GM12878 (cell line): ENCODE measurements at regions not wholly inside any gene's neighbourhood (a gene's known extent, or its start where the extent isn't known, plus 50 kb on each side); places are given as distances from the start of the nearest gene placed in this dataset.

Source experiments
- ATAC-seq: fragments of 200-7000 bp; cut with Tn5 transposase; 3 replicates; pipeline ENCODE4 v1.9.1; 2020; ENCODE audit warnings: mild to moderate bottlenecking, moderate library complexity
- BruUV-seq: library from RNA; stranded (reverse); fragments of 400-500 nt; replicated peaks from 2 replicates; lab custom pipeline; 2021; lab: Mats Ljungman, UMichigan
- CTCF ChIA-PET: fragments of 300-600 bp; sonication (Branson Sonifier 250); formaldehyde crosslinking; extraction: SDS; loops from one replicate; lab custom pipeline; 2021; ENCODE audit warnings: inconsistent platforms; lab: Yijun Ruan, JAX
- POLR2A ChIA-PET: fragments of 350-600 bp; formaldehyde crosslinking; extraction: SDS; loops from one replicate; lab custom pipeline; 2021; ENCODE audit warnings: inconsistent platforms; lab: Charles Lee
- RAD21 ChIA-PET: fragments of 300-600 bp; sonication (Branson Sonifier 250); formaldehyde crosslinking; loops from one replicate; lab custom pipeline; 2023; ENCODE audit warnings: antibody characterized with exemption; ENCODE audit not compliant: unreplicated experiment; lab: Charles Lee
- SMC1A ChIA-PET: fragments of 300-600 bp; sonication (Branson Sonifier 250); formaldehyde crosslinking; loops from one replicate; lab custom pipeline; 2023; ENCODE audit not compliant: unreplicated experiment, uncharacterized antibody; lab: Charles Lee
- DNase-seq: peaks from one replicate; pipeline ENCODE4 v3.0.0-alpha.2; 2011; ENCODE audit warnings: low read depth, low spot score
- FAIRE-seq: peaks from 3 replicates; lab custom pipeline; 2011; peaks lifted over from hg19 to GRCh38; lab: Jason Lieb, UNC
- H2AFZ ChIP-seq: 2 replicates; pipeline ENCODE4 v1.6.0; 2011; ENCODE audit warnings: low read depth, low read length, control low read depth; ENCODE audit not compliant: control insufficient read depth
- H3K27ac ChIP-seq: 2 replicates; pipeline ENCODE4 v1.5.1; 2011; ENCODE audit warnings: control low read depth; ENCODE audit not compliant: control insufficient read depth, insufficient read depth
- H3K27me3 ChIP-seq, 2 experiments: replicated peaks in 1 of 2; 2 replicates each; pipeline versions ENCODE4 v1.6.0 to v1.6.1; 2011; ENCODE audit warnings: low read length in 1 of 2; ENCODE audit not compliant: control insufficient read depth in 2 of 2, insufficient read depth in 2 of 2
- H3K36me3 ChIP-seq, 2 experiments: 2 replicates each; pipeline ENCODE4 v1.5.1; 2011; ENCODE audit warnings: low read length in 1 of 2; ENCODE audit not compliant: control insufficient read depth in 2 of 2, insufficient read depth in 2 of 2
- H3K4me1 ChIP-seq: 2 replicates; pipeline ENCODE4 v1.6.1; 2011; ENCODE audit warnings: mild to moderate bottlenecking, low read length, moderate library complexity, mixed read lengths; ENCODE audit not compliant: control insufficient read depth, insufficient read depth
- H3K4me2 ChIP-seq: 2 replicates; pipeline ENCODE4 v1.6.0; 2011; ENCODE audit warnings: control low read depth; ENCODE audit not compliant: control insufficient read depth, insufficient read depth
- H3K4me3 ChIP-seq: fragments of 200-600 bp; sonication (generic); 2 replicates; pipeline ENCODE4 v1.5.1; 2016
- H3K79me2 ChIP-seq: 2 replicates; pipeline ENCODE4 v1.6.0; 2011; ENCODE audit warnings: low read length; ENCODE audit not compliant: control insufficient read depth, insufficient read depth
- H3K9ac ChIP-seq: 2 replicates; pipeline ENCODE4 v1.8.0; 2011; ENCODE audit warnings: low read length, control low read depth, mixed read lengths; ENCODE audit not compliant: control insufficient read depth, insufficient read depth
- H3K9me3 ChIP-seq: replicated peaks from 3 replicates; pipeline ENCODE4 v1.5.1; 2011; ENCODE audit warnings: mild to moderate bottlenecking, low read length; ENCODE audit not compliant: control insufficient read depth, insufficient read depth
- H4K20me1 ChIP-seq: 2 replicates; pipeline ENCODE4 v1.6.0; 2011; ENCODE audit not compliant: control insufficient read depth, insufficient read depth
- NR2F1 ChIP-seq: fragments of 450-650 bp; conservative IDR thresholded peaks from 2 replicates; pipeline ENCODE4 v1.6.1; 2017; ENCODE audit warnings: mild to moderate bottlenecking
- SIX5 ChIP-seq: IDR thresholded peaks from 2 replicates; pipeline ENCODE4 v1.6.1; 2011; ENCODE audit warnings: mild to moderate bottlenecking, low read depth, low read length, moderate library complexity; ENCODE audit not compliant: severe bottlenecking
- SREBF2 ChIP-seq: IDR thresholded peaks from 2 replicates; pipeline ENCODE4 v1.6.1; 2012; ENCODE audit warnings: mild to moderate bottlenecking, low read length
- TBL1XR1 ChIP-seq: IDR thresholded peaks from 2 replicates; pipeline ENCODE4 v1.6.1; 2012; ENCODE audit warnings: low read depth, low read length, improper control_type of control experiment
- USF1 ChIP-seq: IDR thresholded peaks from 2 replicates; pipeline ENCODE4 v1.6.1; 2011; ENCODE audit warnings: borderline replicate concordance, low read depth, mild to moderate bottlenecking, moderate library complexity, mixed read lengths, low read length; ENCODE audit not compliant: insufficient read depth; ENCODE audit errors: extremely low read length
- WGBS: methylation state at CpG from one replicate; pipeline ENCODE4 v1.1.6; 2016; ENCODE audit warnings: low lambda C conversion rate; ENCODE audit not compliant: insufficient replicate concordance, insufficient coverage; ENCODE audit errors: missing lambda C conversion rate; 5-methylcytosine and 5-hydroxymethylcytosine counted together
- in situ Hi-C: fragments of 300-500 bp; cut with MboI; formaldehyde crosslinking; loops from 9 replicates; pipeline ENCODE4 v1.14.3; 2018; ENCODE audit warnings: mixed read lengths
- intact Hi-C: fragments of 100-400 bp; cut with micrococcal nuclease; formaldehyde crosslinking; loops from one replicate; pipeline ENCODE4 v1.14.2; 2022; ENCODE audit not compliant: unreplicated experiment
- TF ChIP-seq, protein P1 (sequence below): IDR thresholded peaks from 2 replicates; pipeline ENCODE4 v1.6.1; 2011; ENCODE audit warnings: low read depth, mild to moderate bottlenecking, low read length, moderate library complexity, borderline replicate concordance; ENCODE audit errors: extremely low read depth
- TF ChIP-seq, protein P2 (sequence below): fragments of 450-650 bp; IDR thresholded peaks from 2 replicates; pipeline ENCODE4 v1.6.1; 2018; ENCODE audit warnings: mild to moderate bottlenecking, low read depth, moderate library complexity; ENCODE audit not compliant: partially characterized antibody
- TF ChIP-seq, protein P3 (sequence below): fragments of 450-650 bp; IDR thresholded peaks from 2 replicates; pipeline ENCODE4 v1.6.1; 2017; ENCODE audit warnings: mild to moderate bottlenecking, moderate library complexity

DNA sequence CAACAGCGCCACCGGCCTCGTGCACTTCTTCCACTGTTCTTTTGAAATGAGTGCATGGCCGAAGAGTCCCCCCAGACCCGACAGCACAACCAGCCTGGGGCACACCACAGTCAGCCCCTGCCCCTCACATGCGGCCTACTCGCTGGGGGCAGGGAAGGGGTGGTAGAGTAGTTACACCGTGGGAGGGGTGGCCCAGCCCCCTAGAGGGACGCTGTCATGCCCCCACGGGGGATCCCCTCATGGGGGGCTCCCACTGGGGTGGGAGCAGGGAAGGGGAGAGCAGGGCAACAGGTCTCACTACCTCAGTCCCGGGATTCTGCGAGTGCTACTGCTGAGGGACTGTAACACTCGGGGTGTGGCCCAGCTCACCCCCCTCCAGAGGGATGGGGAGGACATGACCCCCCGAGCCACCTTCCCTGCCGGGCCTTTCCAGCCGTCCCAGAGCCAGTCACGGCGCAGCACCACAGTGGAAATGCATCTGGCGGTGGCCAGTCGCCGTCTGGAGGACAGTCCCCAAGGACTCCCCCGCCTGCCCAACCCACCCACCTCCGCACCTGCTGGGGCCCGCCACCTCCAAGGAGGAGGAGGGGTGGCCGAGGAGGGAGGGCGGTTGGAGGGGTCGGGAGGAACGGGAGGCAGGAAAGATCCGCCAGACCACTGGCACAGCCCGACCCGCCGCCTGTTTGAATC, 84.6 kb upstream of the ZNF254 start:
- H3K9me3 ChIP-seq: no peaks in the 10 kb centered on the region; the same call in 2 of the 3 replicates
- no peak overlapping the region for H3K4me3 ChIP-seq
- SMC1A ChIA-PET: no interaction called here
- intact Hi-C loops: no loop called here
- H3K4me2 ChIP-seq: no peak overlapping the region
- in situ Hi-C loops: no loop called here
- ATAC-seq: no peak
- no peaks in the 10 kb centered on the region for H3K4me1 ChIP-seq
- H3K9ac ChIP-seq: no peak overlapping the region
- TF ChIP-seq, protein P1, sequence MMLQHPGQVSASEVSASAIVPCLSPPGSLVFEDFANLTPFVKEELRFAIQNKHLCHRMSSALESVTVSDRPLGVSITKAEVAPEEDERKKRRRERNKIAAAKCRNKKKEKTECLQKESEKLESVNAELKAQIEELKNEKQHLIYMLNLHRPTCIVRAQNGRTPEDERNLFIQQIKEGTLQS: no peak
- TF ChIP-seq, all 136 proteins: peak for 0
- CTCF ChIA-PET: no interaction called here
- DNase-seq: no peak
- no peaks in the 10 kb centered on the region for H4K20me1 ChIP-seq
- H3K36me3 ChIP-seq: no peaks in the 10 kb centered on the region
- 53% methylated on average over 16 of the region's 32 CpGs for WGBS
- BruUV-seq: no TSS peak
- H2AFZ ChIP-seq: no peak overlapping the region
- no peaks in the 10 kb centered on the region for H3K79me2 ChIP-seq
- POLR2A ChIA-PET: no interaction called here
- H3K27ac ChIP-seq: no peak overlapping the region
- H3K27me3 ChIP-seq: no peaks in the 10 kb centered on the region
- no peak for FAIRE-seq
- RAD21 ChIA-PET: no interaction called here

GRCh38 chr19:24003537-24003936, 83.5 kb upstream of the ZNF254 start:
- H3K36me3 ChIP-seq: no peaks in the 10 kb centered on the region
- ChIA-PET CTCF (no interaction called here), POLR2A (no interaction called here), SMC1A (no interaction called here)
- BruUV-seq: no TSS peak
- intact Hi-C loops (no loop called here), in situ Hi-C loops (no loop called here)
- no peaks in the 10 kb centered on the region; the same call in 2 of the 3 replicates for H3K9me3 ChIP-seq
- 82% methylated on average over 14 of the region's 19 CpGs for WGBS
- no peaks in the 10 kb centered on the region for H3K4me1 ChIP-seq
- no peak for FAIRE-seq
- no peaks in the 10 kb centered on the region for H3K27me3 ChIP-seq
- no peaks in the 10 kb centered on the region for H4K20me1 ChIP-seq
- H3K9ac ChIP-seq: no peak overlapping the region
- no peak overlapping the region for H3K27ac ChIP-seq
- H3K79me2 ChIP-seq: no peaks in the 10 kb centered on the region
- no peak overlapping the region for H2AFZ ChIP-seq
- no peak for ATAC-seq
- DNase-seq: no peak
- H3K4me3 ChIP-seq: no peak overlapping the region
- TF ChIP-seq, protein P2, sequence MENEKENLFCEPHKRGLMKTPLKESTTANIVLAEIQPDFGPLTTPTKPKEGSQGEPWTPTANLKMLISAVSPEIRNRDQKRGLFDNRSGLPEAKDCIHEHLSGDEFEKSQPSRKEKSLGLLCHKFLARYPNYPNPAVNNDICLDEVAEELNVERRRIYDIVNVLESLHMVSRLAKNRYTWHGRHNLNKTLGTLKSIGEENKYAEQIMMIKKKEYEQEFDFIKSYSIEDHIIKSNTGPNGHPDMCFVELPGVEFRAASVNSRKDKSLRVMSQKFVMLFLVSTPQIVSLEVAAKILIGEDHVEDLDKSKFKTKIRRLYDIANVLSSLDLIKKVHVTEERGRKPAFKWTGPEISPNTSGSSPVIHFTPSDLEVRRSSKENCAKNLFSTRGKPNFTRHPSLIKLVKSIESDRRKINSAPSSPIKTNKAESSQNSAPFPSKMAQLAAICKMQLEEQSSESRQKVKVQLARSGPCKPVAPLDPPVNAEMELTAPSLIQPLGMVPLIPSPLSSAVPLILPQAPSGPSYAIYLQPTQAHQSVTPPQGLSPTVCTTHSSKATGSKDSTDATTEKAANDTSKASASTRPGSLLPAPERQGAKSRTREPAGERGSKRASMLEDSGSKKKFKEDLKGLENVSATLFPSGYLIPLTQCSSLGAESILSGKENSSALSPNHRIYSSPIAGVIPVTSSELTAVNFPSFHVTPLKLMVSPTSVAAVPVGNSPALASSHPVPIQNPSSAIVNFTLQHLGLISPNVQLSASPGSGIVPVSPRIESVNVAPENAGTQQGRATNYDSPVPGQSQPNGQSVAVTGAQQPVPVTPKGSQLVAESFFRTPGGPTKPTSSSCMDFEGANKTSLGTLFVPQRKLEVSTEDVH: no peak
- TF ChIP-seq NR2F1: no peak
- no peak for TF ChIP-seq SIX5
- TF ChIP-seq USF1: no peak
- TF ChIP-seq TBL1XR1: no peak
- no peak for TF ChIP-seq SREBF2
- TF ChIP-seq, protein P3, sequence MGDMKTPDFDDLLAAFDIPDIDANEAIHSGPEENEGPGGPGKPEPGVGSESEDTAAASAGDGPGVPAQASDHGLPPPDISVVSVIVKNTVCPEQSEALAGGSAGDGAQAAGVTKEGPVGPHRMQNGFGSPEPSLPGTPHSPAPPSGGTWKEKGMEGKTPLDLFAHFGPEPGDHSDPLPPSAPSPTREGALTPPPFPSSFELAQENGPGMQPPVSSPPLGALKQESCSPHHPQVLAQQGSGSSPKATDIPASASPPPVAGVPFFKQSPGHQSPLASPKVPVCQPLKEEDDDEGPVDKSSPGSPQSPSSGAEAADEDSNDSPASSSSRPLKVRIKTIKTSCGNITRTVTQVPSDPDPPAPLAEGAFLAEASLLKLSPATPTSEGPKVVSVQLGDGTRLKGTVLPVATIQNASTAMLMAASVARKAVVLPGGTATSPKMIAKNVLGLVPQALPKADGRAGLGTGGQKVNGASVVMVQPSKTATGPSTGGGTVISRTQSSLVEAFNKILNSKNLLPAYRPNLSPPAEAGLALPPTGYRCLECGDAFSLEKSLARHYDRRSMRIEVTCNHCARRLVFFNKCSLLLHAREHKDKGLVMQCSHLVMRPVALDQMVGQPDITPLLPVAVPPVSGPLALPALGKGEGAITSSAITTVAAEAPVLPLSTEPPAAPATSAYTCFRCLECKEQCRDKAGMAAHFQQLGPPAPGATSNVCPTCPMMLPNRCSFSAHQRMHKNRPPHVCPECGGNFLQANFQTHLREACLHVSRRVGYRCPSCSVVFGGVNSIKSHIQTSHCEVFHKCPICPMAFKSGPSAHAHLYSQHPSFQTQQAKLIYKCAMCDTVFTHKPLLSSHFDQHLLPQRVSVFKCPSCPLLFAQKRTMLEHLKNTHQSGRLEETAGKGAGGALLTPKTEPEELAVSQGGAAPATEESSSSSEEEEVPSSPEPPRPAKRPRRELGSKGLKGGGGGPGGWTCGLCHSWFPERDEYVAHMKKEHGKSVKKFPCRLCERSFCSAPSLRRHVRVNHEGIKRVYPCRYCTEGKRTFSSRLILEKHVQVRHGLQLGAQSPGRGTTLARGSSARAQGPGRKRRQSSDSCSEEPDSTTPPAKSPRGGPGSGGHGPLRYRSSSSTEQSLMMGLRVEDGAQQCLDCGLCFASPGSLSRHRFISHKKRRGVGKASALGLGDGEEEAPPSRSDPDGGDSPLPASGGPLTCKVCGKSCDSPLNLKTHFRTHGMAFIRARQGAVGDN: no peak
- TF ChIP-seq, all 136 proteins: peak for 0
- RAD21 ChIA-PET: no interaction called here
- no peak overlapping the region for H3K4me2 ChIP-seq
